Keratinocyte (primary cell): ENCODE measurements at regions not wholly inside any gene's neighbourhood (a gene's known extent, or its start where the extent isn't known, plus 50 kb on each side); places are given as distances from the start of the nearest gene placed in this dataset.
"Not testable (repeated sequence)": the region's sequence is repeated elsewhere in the genome, so short reads cannot be mapped to it uniquely, and the experiment has no call there.

ENCODE experiments used
- DNase-seq: peaks from one replicate; pipeline ENCODE4 v3.0.0-alpha.2; 2011; ENCODE audit warnings: low read depth, missing footprints, low spot score
- FAIRE-seq: peaks from 2 replicates; lab custom pipeline; 2011; peaks lifted over from hg19 to GRCh38; lab: Jason Lieb, UNC
- H2AFZ ChIP-seq: 2 replicates; pipeline ENCODE4 v1.6.0; 2012; ENCODE audit warnings: low read length, control low read depth, inconsistent platforms; ENCODE audit not compliant: control insufficient read depth
- H3K27ac ChIP-seq: 2 replicates; pipeline ENCODE4 v1.5.1; 2011; ENCODE audit warnings: low read length; ENCODE audit not compliant: control insufficient read depth, insufficient read depth
- H3K27me3 ChIP-seq: 3 replicates; pipeline ENCODE4 v1.6.0; 2011; ENCODE audit warnings: low read length; ENCODE audit not compliant: control insufficient read depth, insufficient read depth; ENCODE audit errors: extremely low read depth
- H3K36me3 ChIP-seq, 2 experiments: 2 replicates in 1 of 2; 3 replicates in 1 of 2; pipeline ENCODE4 v1.5.1; 2011; ENCODE audit warnings: low read length in 2 of 2, mild to moderate bottlenecking in 1 of 2; ENCODE audit not compliant: control insufficient read depth in 2 of 2, insufficient read depth in 2 of 2; ENCODE audit errors: extremely low read depth in 1 of 2
- H3K4me1 ChIP-seq: 3 replicates; pipeline ENCODE4 v1.5.1; 2011; ENCODE audit warnings: low read length; ENCODE audit not compliant: control insufficient read depth, insufficient read depth; ENCODE audit errors: extremely low read depth
- H3K4me2 ChIP-seq: 3 replicates; pipeline ENCODE4 v1.6.0; 2011; ENCODE audit warnings: low read depth, low read length; ENCODE audit not compliant: control insufficient read depth, insufficient read depth; ENCODE audit errors: extremely low read depth
- H3K4me3 ChIP-seq, 3 experiments: fragments of 200-600 bp in 1 of 3; sonication (generic) in 1 of 3; 2 replicates in 2 of 3; 3 replicates in 1 of 3; pipeline ENCODE4 v1.5.1; 2011 to 2016; ENCODE audit warnings: low read length in 3 of 3, mild to moderate bottlenecking in 3 of 3, control low read depth in 2 of 3, inconsistent platforms in 1 of 3, low read depth in 1 of 3, mixed read lengths in 1 of 3, mixed run types in 1 of 3, moderate library complexity in 1 of 3; ENCODE audit not compliant: control insufficient read depth in 2 of 3, insufficient read depth in 2 of 3; ENCODE audit errors: extremely low read depth in 1 of 3
- H3K79me2 ChIP-seq: 2 replicates; pipeline ENCODE4 v1.6.0; 2012; ENCODE audit warnings: low read length; ENCODE audit not compliant: control insufficient read depth, insufficient read depth
- H3K9ac ChIP-seq: 3 replicates; pipeline ENCODE4 v1.6.0; 2011; ENCODE audit warnings: low read length; ENCODE audit not compliant: control insufficient read depth, insufficient read depth; ENCODE audit errors: extremely low read depth
- H3K9me1 ChIP-seq: 3 replicates; pipeline ENCODE4 v1.6.0; 2011; ENCODE audit warnings: low read length; ENCODE audit not compliant: control insufficient read depth, insufficient read depth; ENCODE audit errors: extremely low read depth
- H3K9me3 ChIP-seq: 2 replicates; pipeline ENCODE4 v1.5.1; 2012; ENCODE audit warnings: low read depth, low read length; ENCODE audit not compliant: control insufficient read depth
- H4K20me1 ChIP-seq: 3 replicates; pipeline ENCODE4 v1.6.0; 2011; ENCODE audit warnings: low read length; ENCODE audit not compliant: control insufficient read depth, insufficient read depth; ENCODE audit errors: extremely low read depth
- dilution Hi-C: fragments of 300-500 bp; cut with MboI; formaldehyde crosslinking; loops from one replicate; pipeline ENCODE4 v1.7.0; 2020; ENCODE audit warnings: low sequenced_read_pairs; ENCODE audit not compliant: extremely low pct_ligation_motif_present
- small RNA-seq, 3 experiments: library from RNA; depleted of rRNA; stranded (forward); fragments of <200 nt; gene quantifications; one replicate each; pipeline ENCODE3, GENCODE V24; 2012; ENCODE audit warnings: low read depth in 3 of 3, low replicate concordance in 1 of 3; ENCODE audit not compliant: insufficient read length in 3 of 3

DNA sequence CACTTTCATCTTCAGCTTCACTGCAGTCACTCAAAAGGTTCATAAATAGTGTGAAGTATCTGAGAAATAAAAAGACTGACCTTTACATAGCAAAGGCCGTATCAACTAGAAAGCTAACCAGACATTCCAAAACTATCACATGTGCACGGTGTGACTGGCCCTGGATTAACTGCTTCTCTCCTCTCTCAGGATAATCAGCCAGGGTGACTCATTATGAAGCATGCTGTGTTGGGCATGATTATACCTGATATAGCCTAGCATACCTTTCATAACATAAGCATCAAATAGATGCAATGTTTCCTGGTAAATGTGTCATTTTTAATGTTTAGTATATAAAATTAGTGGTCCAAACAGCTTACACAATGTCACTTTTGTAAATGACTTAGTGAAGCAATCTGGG, 62.8 kb upstream of the POTEB start:
- H3K27ac ChIP-seq, H3K79me2 ChIP-seq, H3K9me1 ChIP-seq, H3K27me3 ChIP-seq, H3K36me3 ChIP-seq, dilution Hi-C loops, H3K9me3 ChIP-seq, H2AFZ ChIP-seq, H3K4me2 ChIP-seq, DNase-seq, H3K9ac ChIP-seq, H4K20me1 ChIP-seq, H3K4me3 ChIP-seq, H3K4me1 ChIP-seq: not testable (repeated sequence)
- FAIRE-seq, result peak; percentile 81

Small RNA genes lying in the stretch of these regions (small RNA-seq; reads per million reads assigned to genes)
- 0 reads per million in 3 experiments for gene MIR5701-3
